DND-41 (cell line): ENCODE measurements at regions not wholly inside any gene's neighbourhood (a gene's known extent, or its start where the extent isn't known, plus 50 kb on each side); places are given as distances from the start of the nearest gene placed in this dataset.
"Not testable (repeated sequence)": the region's sequence is repeated elsewhere in the genome, so short reads cannot be mapped to it uniquely, and the experiment has no call there.

Experiments
- ATAC-seq: fragments of 200-7000 bp; cut with Tn5 transposase; 3 replicates; pipeline ENCODE4 v1.9.1; 2021; ENCODE audit warnings: low read depth; ENCODE audit not compliant: insufficient read depth
- DNase-seq: peaks from one replicate; pipeline ENCODE4 v3.0.0-alpha.2; 2020
- H2AFZ ChIP-seq: 2 replicates; pipeline ENCODE4 v1.6.0; 2012; ENCODE audit warnings: low read depth, low read length
- H3K27ac ChIP-seq: 2 replicates; pipeline ENCODE4 v1.5.1; 2012; ENCODE audit warnings: low read length, inconsistent platforms
- H3K27me3 ChIP-seq: fragments of 200-600 bp; sonication (generic); 2 replicates; pipeline ENCODE4 v1.6.0; 2012; ENCODE audit warnings: low read length, mild to moderate bottlenecking, inconsistent platforms; ENCODE audit not compliant: insufficient read depth, poor library complexity
- H3K36me3 ChIP-seq: 2 replicates; pipeline ENCODE4 v1.5.1; 2012; ENCODE audit warnings: low read length, inconsistent platforms; ENCODE audit not compliant: insufficient read depth
- H3K4me1 ChIP-seq: 2 replicates; pipeline ENCODE4 v1.5.1; 2012; ENCODE audit warnings: mild to moderate bottlenecking, low read length; ENCODE audit not compliant: insufficient read depth
- H3K4me2 ChIP-seq: 2 replicates; pipeline ENCODE4 v1.6.0; 2012; ENCODE audit warnings: mild to moderate bottlenecking, moderate library complexity, low read length, inconsistent platforms; ENCODE audit not compliant: insufficient read depth
- H3K4me3 ChIP-seq, 2 experiments: fragments of 200-600 bp in 1 of 2; shearing (Covaris generic) in 1 of 2; 2 replicates each; pipeline ENCODE4 v1.5.1; 2012 to 2016; ENCODE audit warnings: inconsistent platforms in 2 of 2, low read length in 2 of 2, mild to moderate bottlenecking in 2 of 2, low read depth in 1 of 2, moderate library complexity in 1 of 2
- H3K79me2 ChIP-seq: 2 replicates; pipeline ENCODE4 v1.6.0; 2012; ENCODE audit warnings: low read length, inconsistent platforms; ENCODE audit not compliant: insufficient read depth
- H3K9ac ChIP-seq: 2 replicates; pipeline ENCODE4 v1.6.0; 2012; ENCODE audit warnings: low read depth, mild to moderate bottlenecking, inconsistent platforms, low read length, moderate library complexity
- H3K9me3 ChIP-seq: 2 replicates; pipeline ENCODE4 v1.5.1; 2012; ENCODE audit warnings: low read length, moderate library complexity, mild to moderate bottlenecking, inconsistent platforms; ENCODE audit not compliant: insufficient read depth, severe bottlenecking
- H4K20me1 ChIP-seq: 2 replicates; pipeline ENCODE4 v1.6.0; 2012; ENCODE audit warnings: low read length; ENCODE audit not compliant: insufficient read depth
- EZH2 ChIP-seq: IDR thresholded peaks from 3 replicates; pipeline ENCODE4 v1.6.1; 2012; ENCODE audit warnings: borderline replicate concordance, low read depth, mild to moderate bottlenecking, moderate library complexity, low read length, inconsistent platforms; ENCODE audit not compliant: severe bottlenecking
- TF ChIP-seq, protein P1 (sequence below): IDR thresholded peaks from 2 replicates; pipeline ENCODE4 v1.5.1; 2012; ENCODE audit warnings: borderline replicate concordance, low read length, moderate library complexity, mild to moderate bottlenecking; ENCODE audit not compliant: poor library complexity, severe bottlenecking; ENCODE audit errors: extremely low read depth

DNA sequence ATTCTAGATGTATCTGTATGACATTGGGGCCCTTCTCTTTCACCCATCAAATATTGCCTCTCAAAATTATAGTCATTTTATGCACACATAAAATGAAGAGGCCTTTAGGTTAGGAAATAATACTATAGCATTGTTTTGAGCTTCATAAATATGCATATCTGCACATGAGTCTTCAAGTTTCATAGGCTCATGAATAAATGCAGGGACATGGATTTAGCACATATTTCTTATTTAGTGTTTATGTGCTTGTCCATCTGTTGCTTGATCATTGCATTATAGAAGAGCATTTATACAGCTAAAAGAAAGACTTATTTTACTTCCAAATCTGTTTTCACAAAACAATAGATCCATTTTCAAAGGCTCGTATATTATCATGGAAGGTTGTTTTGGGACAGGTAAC lies 455.8 kb downstream of the EPM2A start:
- no peaks in the 10 kb centered on the region for H3K27me3 ChIP-seq

DNA sequence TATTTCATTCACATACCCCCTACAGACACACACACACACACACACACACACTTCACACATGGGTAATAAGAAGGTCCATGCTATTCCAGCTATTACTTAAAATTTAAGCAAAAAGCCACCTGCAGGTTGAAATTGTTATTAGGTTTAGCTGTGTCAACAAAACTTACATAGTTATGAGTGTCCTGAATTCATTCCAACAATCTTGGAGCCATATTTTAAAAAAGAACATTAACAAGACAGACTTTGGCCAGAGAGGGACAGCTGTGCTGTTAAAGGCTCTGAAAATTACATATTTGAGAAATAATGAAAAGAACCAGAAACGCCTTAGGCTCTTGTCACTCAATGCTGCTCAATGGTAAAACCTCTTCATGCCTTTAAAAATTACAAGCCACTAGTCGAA lies 455.3 kb downstream of the EPM2A start:
- Histone ChIP-seq H3K9me3 (no peaks in the 10 kb centered on the region), H4K20me1 (no peaks in the 10 kb centered on the region), H3K79me2 (no peaks in the 10 kb centered on the region), H3K27me3 (no peaks in the 10 kb centered on the region), H3K9ac (no peak overlapping the region), H3K36me3 (no peaks in the 10 kb centered on the region), H3K4me3 (no peak overlapping the region), H3K4me1 (no peaks in the 10 kb centered on the region), H3K4me2 (no peak overlapping the region), H2AFZ (no peak overlapping the region), H3K27ac (no peak overlapping the region)
- DNase-seq (no peak), ATAC-seq (no peak)
- TF ChIP-seq, protein P1, sequence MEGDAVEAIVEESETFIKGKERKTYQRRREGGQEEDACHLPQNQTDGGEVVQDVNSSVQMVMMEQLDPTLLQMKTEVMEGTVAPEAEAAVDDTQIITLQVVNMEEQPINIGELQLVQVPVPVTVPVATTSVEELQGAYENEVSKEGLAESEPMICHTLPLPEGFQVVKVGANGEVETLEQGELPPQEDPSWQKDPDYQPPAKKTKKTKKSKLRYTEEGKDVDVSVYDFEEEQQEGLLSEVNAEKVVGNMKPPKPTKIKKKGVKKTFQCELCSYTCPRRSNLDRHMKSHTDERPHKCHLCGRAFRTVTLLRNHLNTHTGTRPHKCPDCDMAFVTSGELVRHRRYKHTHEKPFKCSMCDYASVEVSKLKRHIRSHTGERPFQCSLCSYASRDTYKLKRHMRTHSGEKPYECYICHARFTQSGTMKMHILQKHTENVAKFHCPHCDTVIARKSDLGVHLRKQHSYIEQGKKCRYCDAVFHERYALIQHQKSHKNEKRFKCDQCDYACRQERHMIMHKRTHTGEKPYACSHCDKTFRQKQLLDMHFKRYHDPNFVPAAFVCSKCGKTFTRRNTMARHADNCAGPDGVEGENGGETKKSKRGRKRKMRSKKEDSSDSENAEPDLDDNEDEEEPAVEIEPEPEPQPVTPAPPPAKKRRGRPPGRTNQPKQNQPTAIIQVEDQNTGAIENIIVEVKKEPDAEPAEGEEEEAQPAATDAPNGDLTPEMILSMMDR: no peak
- TF ChIP-seq EZH2: no peak

More for the DNA sequence above, 455.8 kb downstream of the EPM2A start:
- H3K9me3 ChIP-seq: no peaks in the 10 kb centered on the region
- DNase-seq (no peak), ATAC-seq (no peak)
- TF ChIP-seq, protein P1: no peak
- no peak for TF ChIP-seq EZH2
- H3K79me2 ChIP-seq: no peaks in the 10 kb centered on the region
- no peak overlapping the region for H3K4me2 ChIP-seq
- H3K27ac ChIP-seq: no peak overlapping the region
- no peaks in the 10 kb centered on the region for H3K36me3 ChIP-seq
- no peaks in the 10 kb centered on the region for H3K4me1 ChIP-seq
- H2AFZ ChIP-seq: no peak overlapping the region
- no peaks in the 10 kb centered on the region for H4K20me1 ChIP-seq
- H3K9ac ChIP-seq: no peak overlapping the region
- H3K4me3 ChIP-seq: no peak overlapping the region

- H3K79me2 ChIP-seq, H3K9ac ChIP-seq, H3K4me1 ChIP-seq, H3K36me3 ChIP-seq, H2AFZ ChIP-seq, H3K4me3 ChIP-seq, H4K20me1 ChIP-seq, DNase-seq, ATAC-seq, H3K27ac ChIP-seq, H3K9me3 ChIP-seq, H3K27me3 ChIP-seq, H3K4me2 ChIP-seq: not testable (repeated sequence)
Observed at GRCh38 chr6:145283209-145283608, 452.1 kb downstream of the EPM2A start.

DNA sequence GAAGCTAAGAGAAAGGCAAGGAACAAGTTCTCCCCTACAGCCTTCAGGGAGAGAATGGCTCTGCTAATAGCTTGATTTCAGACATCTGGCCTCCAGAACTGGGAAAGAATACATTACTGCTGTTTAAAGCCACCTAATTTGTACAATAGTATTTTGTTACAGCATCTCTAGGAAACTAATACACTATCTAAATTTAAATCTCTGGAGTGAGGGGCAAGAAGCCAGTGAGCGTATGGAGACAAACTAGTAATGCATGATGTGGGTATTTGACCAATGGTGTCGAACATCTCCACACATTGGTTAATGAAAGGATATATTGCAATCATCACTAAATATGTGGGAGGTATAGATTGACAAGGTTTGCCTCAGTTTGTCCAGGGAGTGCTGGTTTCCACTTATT lies 451.5 kb downstream of the EPM2A start:
- DNase-seq (no peak), ATAC-seq (no peak)
- Histone ChIP-seq H3K27ac (no peak overlapping the region), H3K79me2 (no peaks in the 10 kb centered on the region), H2AFZ (no peak overlapping the region), H3K9me3 (no peaks in the 10 kb centered on the region), H3K4me2 (no peak overlapping the region), H3K9ac (no peak overlapping the region), H3K27me3 (no peaks in the 10 kb centered on the region), H3K4me3 (no peak overlapping the region), H3K4me1 (no peaks in the 10 kb centered on the region), H4K20me1 (no peaks in the 10 kb centered on the region), H3K36me3 (no peaks in the 10 kb centered on the region)
- TF ChIP-seq, protein P1: no peak
- TF ChIP-seq EZH2: no peak
